GM12874 (cell line): ENCODE measurements at regions not wholly inside any gene's neighbourhood (a gene's known extent, or its start where the extent isn't known, plus 50 kb on each side); places are given as distances from the start of the nearest gene placed in this dataset.

ENCODE experiments used
- CTCF ChIP-seq: IDR thresholded peaks from 2 replicates; pipeline ENCODE4 v1.5.1; 2011; ENCODE audit warnings: low read depth, mild to moderate bottlenecking, control low read depth, low read length, moderate library complexity; ENCODE audit not compliant: insufficient read depth

- no peak for TF ChIP-seq CTCF
These were observed 299.8 kb upstream of the DNAJC19 start for GRCh38 chr3:181289306-181289705.

- TF ChIP-seq CTCF: no peak
These were observed 298.6 kb upstream of the DNAJC19 start for GRCh38 chr3:181288145-181288544.

GRCh38 chr3:181279239-181279565 lies 289.7 kb upstream of the DNAJC19 start:
- TF ChIP-seq CTCF: no peak

- TF ChIP-seq CTCF: no peak
These were observed 289.1 kb upstream of the DNAJC19 start for GRCh38 chr3:181278468-181279238.

- TF ChIP-seq CTCF: no peak
These were observed 286.9 kb upstream of the DNAJC19 start for GRCh38 chr3:181276358-181276896.

- no peak for TF ChIP-seq CTCF
These were observed 284.5 kb upstream of the DNAJC19 start for GRCh38 chr3:181274025-181274424.

- TF ChIP-seq CTCF: no peak
These were observed 277.8 kb upstream of the DNAJC19 start for GRCh38 chr3:181267312-181267711.
